NB4 (cell line): ENCODE measurements at regions not wholly inside any gene's neighbourhood (a gene's known extent, or its start where the extent isn't known, plus 50 kb on each side); places are given as distances from the start of the nearest gene placed in this dataset.

Experiments used
- DNase-seq: peaks from one replicate; pipeline ENCODE4 v3.0.0; 2010; ENCODE audit warnings: low read depth
- H3K4me3 ChIP-seq: one replicate; pipeline ENCODE4 v1.5.1; 2011; ENCODE audit warnings: mild to moderate bottlenecking, low read depth, low read length, moderate library complexity
- CTCF ChIP-seq: IDR thresholded peaks from one replicate; pipeline ENCODE4 v1.5.1; 2012; ENCODE audit warnings: low read depth, low read length
- MAX ChIP-seq: IDR thresholded peaks from 2 replicates; pipeline ENCODE4 v1.6.1; 2011; ENCODE audit warnings: low read depth, low read length
- MYC ChIP-seq: IDR thresholded peaks from 2 replicates; pipeline ENCODE4 v1.6.1; 2011; ENCODE audit warnings: low read depth, low read length
- POLR2A ChIP-seq: IDR thresholded peaks from 2 replicates; pipeline ENCODE4 v1.6.1; 2011; ENCODE audit warnings: mild to moderate bottlenecking; ENCODE audit not compliant: insufficient read length; ENCODE audit errors: extremely low read depth

- TF ChIP-seq MAX (no peak), POLR2A (no peak), CTCF (no peak), MYC (no peak)
- H3K4me3 ChIP-seq = no peak overlapping the region
- no peak for DNase-seq
Observed at GRCh38 chr14:58789736-58790135, 152.0 kb downstream of the DACT1 start.

- H3K4me3 ChIP-seq = no peak overlapping the region
- no peak for DNase-seq
- no peak for TF ChIP-seq MAX
- no peak for TF ChIP-seq CTCF
- TF ChIP-seq POLR2A = no peak
- no peak for TF ChIP-seq MYC
Observed at GRCh38 chr14:58792416-58792815, 154.7 kb downstream of the DACT1 start.

- no peak for DNase-seq
- no peak for TF ChIP-seq MAX
- TF ChIP-seq POLR2A = no peak
- H3K4me3 ChIP-seq = no peak overlapping the region
Observed at GRCh38 chr14:58793131-58793740, 155.5 kb downstream of the DACT1 start.

GRCh38 chr14:58794993-58795762, 157.4 kb downstream of the DACT1 start:
- no peak for DNase-seq
- no peak overlapping the region for H3K4me3 ChIP-seq
- TF ChIP-seq CTCF = no peak
- no peak for TF ChIP-seq MAX
- no peak for TF ChIP-seq MYC

- TF ChIP-seq POLR2A = no peak
- no peak for TF ChIP-seq MYC
- no peak for TF ChIP-seq CTCF
- TF ChIP-seq MAX = no peak
- no peak overlapping the region for H3K4me3 ChIP-seq
- no peak for DNase-seq
Observed at GRCh38 chr14:58796242-58797009, 158.7 kb downstream of the DACT1 start.

- H3K4me3 ChIP-seq = no peak overlapping the region
- TF ChIP-seq MAX (no peak), MYC (no peak), POLR2A (no peak), CTCF (no peak)
- no peak for DNase-seq
Observed at GRCh38 chr14:58797010-58797429, 159.3 kb downstream of the DACT1 start.
